Urinary bladder (tissue), 3 donors: ENCODE measurements at regions not wholly inside any gene's neighbourhood (a gene's known extent, or its start where the extent isn't known, plus 50 kb on each side); places are given as distances from the start of the nearest gene placed in this dataset.
"Not testable (repeated sequence)": the region's sequence is repeated elsewhere in the genome, so short reads cannot be mapped to it uniquely, and the experiment has no call there.

ENCODE experiments used
- DNase-seq: peaks from one replicate; pipeline ENCODE4 v3.0.0-alpha.2; 2015; ENCODE audit errors: extremely low spot score
- H3K27ac ChIP-seq: one replicate; pipeline ENCODE4 v1.5.1; 2013; ENCODE audit warnings: low read depth, mild to moderate bottlenecking, moderate library complexity
- H3K36me3 ChIP-seq: one replicate; pipeline ENCODE4 v1.6.1; 2013; ENCODE audit warnings: mild to moderate bottlenecking, moderate library complexity; ENCODE audit not compliant: insufficient read depth
- H3K4me1 ChIP-seq: one replicate; pipeline ENCODE4 v1.6.1; 2013; ENCODE audit warnings: mild to moderate bottlenecking, moderate library complexity; ENCODE audit not compliant: insufficient read depth
- H3K4me3 ChIP-seq: one replicate; pipeline ENCODE4 v1.5.1; 2013; ENCODE audit warnings: low read depth, low read length
- WGBS: extraction: QIAGEN DNeasy Blood & Tissue Kit; methylation state at CpG from one replicate; pipeline ENCODE4 v1.1.7; 2013; 5-methylcytosine and 5-hydroxymethylcytosine counted together
- donor health status: healthy with polysubstance abuse.
- donor health status: healthy.

DNA sequence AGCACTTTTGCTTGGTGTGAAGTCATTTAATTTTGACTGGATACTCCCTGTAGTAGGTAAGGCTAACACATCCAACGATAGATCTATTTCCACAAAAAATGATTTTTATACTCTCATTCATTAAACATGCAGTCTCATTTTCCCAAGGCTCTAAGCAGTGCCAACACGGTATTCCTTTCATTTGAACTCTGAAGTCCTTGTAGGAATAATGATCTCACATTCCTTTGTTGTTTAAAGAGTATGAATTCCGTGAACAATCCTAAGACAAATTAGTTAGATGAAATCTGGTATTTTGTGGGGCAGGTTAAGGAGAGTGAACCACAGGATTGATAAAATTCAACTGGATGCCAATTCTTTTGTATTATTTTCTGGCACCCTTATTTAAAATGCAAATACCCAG is 66.6 kb downstream of the LACC1 start:
- WGBS = 79% methylated on average over 3 of the region's 3 CpGs
- H3K4me1 ChIP-seq = no peaks in the 10 kb centered on the region
- H3K27ac ChIP-seq = no peak overlapping the region
- no peaks in the 10 kb centered on the region for H3K36me3 ChIP-seq
- no peak for DNase-seq
- no peak overlapping the region for H3K4me3 ChIP-seq

- no peak overlapping the region for H3K4me3 ChIP-seq
- DNase-seq = no peak
- no peak overlapping the region for H3K27ac ChIP-seq
- H3K36me3 ChIP-seq = no peaks in the 10 kb centered on the region
- H3K4me1 ChIP-seq = no peaks in the 10 kb centered on the region
- WGBS = 90% methylated on average over 3 of the region's 3 CpGs
Observed at GRCh38 chr13:43947897-43948458, 68.3 kb downstream of the LACC1 start.

- no peak overlapping the region for H3K27ac ChIP-seq
- no peak overlapping the region for H3K4me3 ChIP-seq
- H3K4me1 ChIP-seq = no peaks in the 10 kb centered on the region
- WGBS = 68% methylated on average over 2 of the region's 2 CpGs
- DNase-seq = no peak
- no peaks in the 10 kb centered on the region for H3K36me3 ChIP-seq
Observed at GRCh38 chr13:43953370-43953769, 73.7 kb downstream of the LACC1 start.

DNA sequence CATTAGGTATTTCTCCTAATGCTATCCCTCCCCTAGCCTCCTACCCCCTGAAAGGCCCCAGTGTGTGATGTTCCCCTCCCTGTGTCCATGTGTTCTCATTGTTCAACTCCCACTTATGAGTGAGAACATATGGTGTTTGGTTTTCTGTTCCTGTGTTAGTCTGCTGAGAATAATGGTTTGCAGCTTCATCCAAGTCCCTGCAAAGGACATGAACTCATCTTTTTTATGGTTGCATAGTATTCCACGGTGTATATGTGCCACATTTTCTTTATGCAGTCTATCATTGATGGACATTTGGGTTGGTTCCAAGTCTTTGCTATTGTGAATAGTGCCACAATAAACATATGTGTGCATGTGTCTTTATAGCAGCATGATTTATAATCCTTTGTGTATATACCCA is 77.3 kb downstream of the LACC1 start:
- whole genome bisulfite sequencing = 95% methylated on average over 1 of the region's 1 CpG
- not testable (repeated sequence) for H3K36me3 ChIP-seq, H3K27ac ChIP-seq, DNase-seq, H3K4me3 ChIP-seq, H3K4me1 ChIP-seq

- Histone ChIP-seq H3K4me1 (no peaks in the 10 kb centered on the region), H3K27ac (no peak overlapping the region), H3K4me3 (no peak overlapping the region), H3K36me3 (no peaks in the 10 kb centered on the region)
- no peak for DNase-seq
- WGBS = 92% methylated on average over 2 of the region's 2 CpGs
Observed at GRCh38 chr13:43959291-43959690, 79.6 kb downstream of the LACC1 start.

DNA sequence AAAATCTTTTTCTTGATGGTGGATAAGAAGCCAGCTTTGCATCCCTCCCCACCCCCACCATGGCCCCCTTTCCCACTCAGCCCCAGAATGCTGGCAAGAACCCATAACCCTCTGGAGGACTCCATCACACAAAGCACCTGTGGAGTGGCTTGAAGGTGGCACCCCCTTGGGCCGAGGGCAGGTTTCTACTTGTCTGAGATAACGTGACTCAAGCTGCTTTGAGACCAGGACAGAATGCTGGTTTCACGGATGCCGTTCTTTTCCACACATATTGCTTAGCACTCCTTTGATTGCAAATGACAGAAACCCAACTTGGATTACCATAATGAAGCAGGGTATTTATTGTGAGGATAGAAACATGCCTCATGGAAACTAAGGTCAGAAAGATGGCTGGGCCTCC is 82.2 kb downstream of the LACC1 start:
- no peaks in the 10 kb centered on the region for H3K4me1 ChIP-seq
- 92% methylated on average over 4 of the region's 4 CpGs for WGBS
- H3K4me3 ChIP-seq = no peak overlapping the region
- no peak overlapping the region for H3K27ac ChIP-seq
- no peaks in the 10 kb centered on the region for H3K36me3 ChIP-seq
- no peak for DNase-seq

GRCh38 chr13:43963726-43964125 is 84.0 kb downstream of the LACC1 start:
- Histone ChIP-seq H3K4me1 (no peaks in the 10 kb centered on the region), H3K36me3 (no peaks in the 10 kb centered on the region), H3K4me3 (no peak overlapping the region), H3K27ac (no peak overlapping the region)
- 93% methylated on average over 4 of the region's 4 CpGs for WGBS
- no peak for DNase-seq

GRCh38 chr13:43964698-43965458 is 85.2 kb downstream of the LACC1 start:
- 86% methylated on average over 2 of the region's 2 CpGs for WGBS
- DNase-seq = no peak
- no peaks in the 10 kb centered on the region for H3K36me3 ChIP-seq

GRCh38 chr13:43965459-43965845 is 85.7 kb downstream of the LACC1 start:
- no peak overlapping the region for H3K27ac ChIP-seq
- no peaks in the 10 kb centered on the region for H3K4me1 ChIP-seq
- no peak overlapping the region for H3K4me3 ChIP-seq
- no peaks in the 10 kb centered on the region for H3K36me3 ChIP-seq
- 92% methylated on average over 8 of the region's 8 CpGs for WGBS
- DNase-seq = no peak

More at GRCh38 chr13:43964698-43965458, 85.2 kb downstream of the LACC1 start:
- Histone ChIP-seq H3K4me1 (no peaks in the 10 kb centered on the region), H3K27ac (no peak overlapping the region), H3K4me3 (no peak overlapping the region)

- not testable (repeated sequence) for H3K27ac ChIP-seq, H3K36me3 ChIP-seq, H3K4me1 ChIP-seq, H3K4me3 ChIP-seq, DNase-seq
- 94% methylated on average over 63 of the region's 63 CpGs for WGBS
Observed at GRCh38 chr13:43968251-43968942, 88.7 kb downstream of the LACC1 start.

DNA sequence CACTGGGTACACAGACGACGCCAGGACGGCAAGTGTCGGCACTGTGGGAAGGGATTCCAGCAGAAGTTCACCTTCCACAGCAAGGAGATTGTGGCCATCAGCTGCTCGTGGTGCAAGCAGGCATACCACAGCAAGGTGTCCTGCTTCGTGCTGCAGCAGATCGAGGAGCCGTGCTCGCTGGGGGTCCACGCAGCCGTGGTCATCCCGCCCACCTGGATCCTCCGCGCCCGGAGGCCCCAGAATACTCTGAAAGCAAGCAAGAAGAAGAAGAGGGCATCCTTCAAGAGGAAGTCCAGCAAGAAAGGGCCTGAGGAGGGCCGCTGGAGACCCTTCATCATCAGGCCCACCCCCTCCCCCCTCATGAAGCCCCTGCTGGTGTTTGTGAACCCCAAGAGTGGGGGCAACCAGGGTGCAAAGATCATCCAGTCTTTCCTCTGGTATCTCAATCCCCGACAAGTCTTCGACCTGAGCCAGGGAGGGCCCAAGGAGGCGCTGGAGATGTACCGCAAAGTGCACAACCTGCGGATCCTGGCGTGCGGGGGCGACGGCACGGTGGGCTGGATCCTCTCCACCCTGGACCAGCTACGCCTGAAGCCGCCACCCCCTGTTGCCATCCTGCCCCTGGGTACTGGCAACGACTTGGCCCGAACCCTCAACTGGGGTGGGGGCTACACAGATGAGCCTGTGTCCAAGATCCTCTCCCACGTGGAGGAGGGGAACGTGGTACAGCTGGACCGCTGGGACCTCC is 89.4 kb downstream of the LACC1 start:
- WGBS = 97% methylated on average over 33 of the region's 33 CpGs

GRCh38 chr13:43969919-43970318 is 90.2 kb downstream of the LACC1 start:
- H3K27ac ChIP-seq = not testable (repeated sequence)
- 98% methylated on average over 27 of the region's 27 CpGs for WGBS

More for the DNA sequence above, 89.4 kb downstream of the LACC1 start:
- H3K36me3 ChIP-seq, H3K4me1 ChIP-seq, H3K27ac ChIP-seq, DNase-seq, H3K4me3 ChIP-seq: not testable (repeated sequence)

GRCh38 chr13:43970520-43971242 is 91.0 kb downstream of the LACC1 start:
- 95% methylated on average over 36 of the region's 36 CpGs for WGBS

More at GRCh38 chr13:43969919-43970318, 90.2 kb downstream of the LACC1 start:
- not testable (repeated sequence) for DNase-seq, H3K4me3 ChIP-seq, H3K4me1 ChIP-seq, H3K36me3 ChIP-seq

More at GRCh38 chr13:43970520-43971242, 91.0 kb downstream of the LACC1 start:
- not testable (repeated sequence) for DNase-seq, H3K4me1 ChIP-seq, H3K27ac ChIP-seq, H3K4me3 ChIP-seq, H3K36me3 ChIP-seq
